Stimulated activated CD4-positive, alpha-beta T cell treated with anti-CD3 and anti-CD28 coated beads, Interleukin-2, amount 100 ng/mL, for 24 hours (primary cell): ENCODE measurements at regions not wholly inside any gene's neighbourhood (a gene's known extent, or its start where the extent isn't known, plus 50 kb on each side); places are given as distances from the start of the nearest gene placed in this dataset.

Experiments
- DNase-seq, 2 donors: peaks; one replicate each; pipeline ENCODE4 v3.0.0-alpha.2; 2020

GRCh38 chr2:11050565-11050964 lies 104.7 kb upstream of the SLC66A3 start:
- DNase-seq, result no peak

GRCh38 chr2:11051280-11051679 lies 104.0 kb upstream of the SLC66A3 start:
- no peak for DNase-seq

GRCh38 chr2:11053546-11053945 lies 101.7 kb upstream of the SLC66A3 start:
- no peak for DNase-seq

- DNase-seq, result no peak
Observed at GRCh38 chr2:11054783-11055678, 100.2 kb upstream of the SLC66A3 start.

GRCh38 chr2:11055679-11056215 lies 99.5 kb upstream of the SLC66A3 start:
- no peak for DNase-seq

GRCh38 chr2:11056614-11057013 lies 98.7 kb upstream of the SLC66A3 start:
- DNase-seq, result no peak

GRCh38 chr2:11057031-11057430 lies 98.2 kb upstream of the SLC66A3 start:
- DNase-seq, result no peak

- DNase-seq, result no peak
Observed at GRCh38 chr2:11058129-11058528, 97.1 kb upstream of the SLC66A3 start.

- no peak for DNase-seq
Observed at GRCh38 chr2:11060376-11061169, 94.7 kb upstream of the SLC66A3 start.

- DNase-seq, result no peak
Observed at GRCh38 chr2:11065833-11066485, 89.3 kb upstream of the SLC66A3 start.

- DNase-seq, result no peak
Observed at GRCh38 chr2:11067221-11068078, 87.8 kb upstream of the SLC66A3 start.

- no peak for DNase-seq
Observed at GRCh38 chr2:11068079-11068741, 87.1 kb upstream of the SLC66A3 start.

- no peak for DNase-seq
Observed at GRCh38 chr2:11068856-11069526, 86.3 kb upstream of the SLC66A3 start.

GRCh38 chr2:11069566-11070185 lies 85.6 kb upstream of the SLC66A3 start:
- DNase-seq, result no peak

GRCh38 chr2:11071211-11071610 lies 84.1 kb upstream of the SLC66A3 start:
- peak in 1 of 2 donors; percentile 14 for DNase-seq

GRCh38 chr2:11071939-11072338 lies 83.3 kb upstream of the SLC66A3 start:
- DNase-seq, result no peak

GRCh38 chr2:11072550-11072949 lies 82.7 kb upstream of the SLC66A3 start:
- no peak for DNase-seq

- DNase-seq, result peak in 1 of 2 donors; percentile 24
Observed at GRCh38 chr2:11073251-11073650, 82.0 kb upstream of the SLC66A3 start.

GRCh38 chr2:11073776-11074175 lies 81.5 kb upstream of the SLC66A3 start:
- no peak for DNase-seq

GRCh38 chr2:11074246-11074820 lies 80.9 kb upstream of the SLC66A3 start:
- DNase-seq, result no peak
